Stimulated activated CD8-positive, alpha-beta memory T cell treated with anti-CD3 and anti-CD28 coated beads, Interleukin-4, amount 100 ng/mL, for 4 hours (primary cell): ENCODE measurements at regions not wholly inside any gene's neighbourhood (a gene's known extent, or its start where the extent isn't known, plus 50 kb on each side); places are given as distances from the start of the nearest gene placed in this dataset.

Source experiments
- DNase-seq, 2 donors: peaks; one replicate each; pipeline ENCODE4 v3.0.0-alpha.2; 2020; ENCODE audit warnings: low read depth in 2 of 2, low spot score in 1 of 2

GRCh38 chr5:54693936-54694657, 176.5 kb downstream of the SNX18 start:
- no peak for DNase-seq

- no peak for DNase-seq
Measured at GRCh38 chr5:54692631-54693030, 175.1 kb downstream of the SNX18 start.

GRCh38 chr5:54691656-54692055, 174.1 kb downstream of the SNX18 start:
- DNase-seq, result no peak

- DNase-seq, result no peak
Measured at GRCh38 chr5:54689411-54690251, 172.1 kb downstream of the SNX18 start.

DNA sequence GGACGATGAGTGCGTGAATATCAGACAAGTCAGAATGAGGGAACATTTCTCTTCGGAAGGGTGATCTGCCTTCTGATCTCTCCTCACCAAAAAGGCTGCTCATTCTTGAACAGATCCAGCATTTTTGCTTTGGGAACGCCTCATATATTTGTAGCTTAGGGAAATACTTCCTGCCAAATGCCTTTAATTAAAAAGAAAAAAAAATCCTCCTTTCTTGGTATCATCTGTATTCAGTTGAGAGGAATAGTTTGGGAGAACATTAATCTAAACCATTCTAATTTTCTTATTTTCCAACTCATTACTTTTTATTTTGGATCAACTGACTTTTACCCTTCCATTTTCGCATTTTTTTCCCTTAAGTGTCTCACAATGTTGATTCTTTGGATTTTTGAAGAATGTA, 163.4 kb downstream of the SNX18 start:
- DNase-seq, result no peak

DNA sequence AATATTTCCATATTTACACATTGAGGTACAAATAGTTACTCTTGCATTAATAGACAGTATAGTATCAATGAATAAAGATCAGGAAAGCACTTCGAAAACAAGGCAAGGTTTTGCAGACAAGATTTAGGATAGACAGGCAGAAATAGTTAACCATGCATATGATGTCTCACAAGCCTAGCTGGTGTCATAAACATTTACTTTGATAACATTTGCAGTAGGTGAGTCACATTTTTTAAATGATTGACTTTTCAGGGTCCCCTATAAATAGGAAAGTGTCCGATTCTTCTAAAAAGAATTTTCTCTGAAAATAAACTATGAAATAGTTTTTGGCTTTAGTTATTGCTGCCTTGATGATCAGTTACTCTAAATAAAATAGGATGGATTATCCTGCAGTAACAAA, 162.1 kb downstream of the SNX18 start:
- DNase-seq, result no peak

DNA sequence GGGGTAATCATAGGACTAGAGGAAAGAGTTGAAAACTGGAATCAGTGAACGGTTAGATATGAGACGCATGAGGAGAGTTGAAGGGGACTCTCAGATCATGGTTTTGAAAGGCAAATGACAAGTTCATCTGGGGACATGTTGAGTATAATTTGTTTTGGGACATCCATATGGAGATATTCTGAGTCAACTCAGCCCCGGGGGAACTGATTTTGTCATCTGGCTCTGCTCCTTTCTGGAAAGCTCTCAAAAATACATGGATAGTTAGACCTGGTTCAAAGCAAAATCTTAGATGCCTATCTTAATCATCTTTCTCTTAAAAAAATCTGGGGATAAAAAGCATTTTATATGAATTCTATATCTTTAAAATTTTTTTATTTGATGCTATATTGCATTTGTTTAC, 161.2 kb downstream of the SNX18 start:
- DNase-seq, result no peak

DNA sequence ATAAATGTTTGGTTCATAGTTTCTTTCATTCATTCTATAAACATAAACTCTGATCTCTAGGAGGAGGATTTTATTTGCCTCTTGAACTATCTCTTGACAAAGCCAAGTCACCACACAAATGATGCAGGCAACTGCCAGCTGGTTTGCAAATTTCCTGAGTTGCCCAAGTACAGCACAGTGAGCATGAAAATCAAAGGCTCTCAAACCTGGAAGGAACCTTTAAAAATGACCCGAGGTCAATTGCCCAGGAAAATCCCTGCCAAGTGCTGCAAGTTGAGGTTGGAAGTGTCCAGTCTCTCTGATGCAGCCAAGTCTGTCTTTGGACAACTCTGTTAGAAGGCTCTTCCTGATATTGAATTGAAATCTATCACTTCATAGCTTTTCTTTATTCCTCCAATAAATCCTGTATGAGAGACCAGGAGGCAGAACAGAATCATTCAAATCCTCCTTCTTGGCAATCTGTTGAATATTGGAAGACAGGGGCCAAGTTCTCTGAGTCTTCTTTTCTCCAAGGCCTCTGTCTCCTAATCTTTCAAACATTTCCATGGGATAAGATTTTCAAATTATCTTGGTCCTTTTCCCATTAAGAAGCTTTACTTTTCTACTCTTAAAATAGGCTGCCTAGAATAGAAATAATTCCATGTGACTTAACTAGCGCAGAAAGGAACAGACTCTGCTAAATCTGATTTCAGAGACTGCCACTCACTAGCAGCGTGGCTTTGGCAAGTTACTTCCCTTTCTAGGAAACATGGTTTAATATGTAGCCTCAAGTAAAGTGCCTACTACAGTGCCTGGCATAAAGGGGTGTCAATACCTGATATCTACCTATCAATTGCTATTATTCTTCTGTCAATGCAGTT, 159.2 kb downstream of the SNX18 start:
- no peak for DNase-seq

DNA sequence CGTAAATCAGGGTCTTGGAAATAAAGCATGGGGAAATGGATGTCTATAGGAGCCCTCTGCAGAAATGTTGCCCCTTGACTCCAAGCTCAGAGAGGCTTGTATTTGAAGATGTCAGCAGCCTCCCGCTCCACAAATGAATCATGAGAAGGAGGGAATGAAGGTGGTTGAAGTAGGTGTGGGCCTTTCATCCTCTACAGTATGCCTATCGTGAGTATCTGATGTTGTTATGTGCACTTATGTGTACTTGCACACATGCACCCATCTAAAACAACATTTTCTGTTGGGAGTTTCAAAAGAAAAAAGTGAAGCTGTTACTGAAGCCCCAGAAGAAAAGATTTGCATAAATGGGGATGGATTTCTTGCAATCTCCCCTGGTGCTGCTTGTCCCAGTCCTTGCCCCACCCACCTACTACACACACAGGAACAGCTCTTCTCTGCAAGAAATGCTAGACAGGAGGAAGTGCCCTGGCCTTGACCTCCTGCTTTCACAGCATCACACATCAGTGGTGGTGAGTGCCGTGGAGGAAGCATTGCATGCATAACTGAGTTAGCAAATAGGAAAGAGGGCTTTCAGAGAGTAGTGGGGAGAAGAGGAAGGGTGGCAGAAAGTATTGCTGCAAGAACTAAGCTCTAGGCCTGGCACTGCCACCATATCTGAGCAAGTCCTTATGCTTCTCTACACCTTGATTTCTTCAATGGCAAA, 156.1 kb downstream of the SNX18 start:
- DNase-seq, result peak in 1 of 2 donors; percentile 4

GRCh38 chr5:54672871-54673270, 155.3 kb downstream of the SNX18 start:
- no peak for DNase-seq

GRCh38 chr5:54671681-54672080, 154.1 kb downstream of the SNX18 start:
- DNase-seq, result no peak

- no peak for DNase-seq
Measured at GRCh38 chr5:54671111-54671531, 153.6 kb downstream of the SNX18 start.

GRCh38 chr5:54670281-54670680, 152.7 kb downstream of the SNX18 start:
- DNase-seq, result no peak

DNA sequence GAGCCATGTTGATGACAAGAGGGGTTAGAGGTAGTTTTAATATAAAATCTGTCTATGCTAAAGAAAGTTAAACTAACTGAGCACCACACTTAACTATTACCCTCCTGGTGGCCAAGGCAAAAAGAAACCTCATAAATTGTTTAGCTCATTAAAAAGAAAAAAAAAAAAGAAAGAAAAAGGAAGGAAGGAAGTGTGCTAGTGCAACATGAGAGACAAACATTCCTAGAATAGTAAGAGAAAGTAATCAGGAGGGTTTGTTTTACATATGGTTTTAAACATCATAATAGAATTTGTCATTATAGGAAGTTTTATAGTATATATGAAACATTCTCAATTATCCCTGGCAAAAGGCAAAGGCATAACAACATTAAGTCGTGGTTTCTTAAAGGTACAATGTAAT, 152.3 kb downstream of the SNX18 start:
- no peak for DNase-seq

GRCh38 chr5:54669285-54669684, 151.7 kb downstream of the SNX18 start:
- no peak for DNase-seq

GRCh38 chr5:54668096-54668495, 150.5 kb downstream of the SNX18 start:
- no peak for DNase-seq

GRCh38 chr5:54667136-54667535, 149.6 kb downstream of the SNX18 start:
- DNase-seq, result no peak

DNA sequence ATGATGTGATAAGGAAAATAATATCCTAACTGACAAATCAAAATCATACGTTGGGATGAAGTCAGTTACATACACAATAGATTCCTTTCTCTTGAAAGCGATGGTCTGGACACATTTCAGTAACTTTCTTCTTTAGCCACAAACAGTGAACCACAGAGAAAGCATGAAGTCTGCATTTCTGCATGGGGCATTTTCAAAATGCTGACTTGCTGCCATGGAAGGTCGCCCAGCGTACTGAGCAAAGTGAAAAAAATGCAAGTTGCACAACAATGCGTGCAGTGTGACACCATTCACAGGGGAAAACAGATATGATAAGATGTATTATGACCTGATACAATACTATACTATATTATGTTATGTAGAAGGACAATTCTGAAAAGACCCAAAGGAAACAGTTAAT, 146.3 kb downstream of the SNX18 start:
- no peak for DNase-seq

DNA sequence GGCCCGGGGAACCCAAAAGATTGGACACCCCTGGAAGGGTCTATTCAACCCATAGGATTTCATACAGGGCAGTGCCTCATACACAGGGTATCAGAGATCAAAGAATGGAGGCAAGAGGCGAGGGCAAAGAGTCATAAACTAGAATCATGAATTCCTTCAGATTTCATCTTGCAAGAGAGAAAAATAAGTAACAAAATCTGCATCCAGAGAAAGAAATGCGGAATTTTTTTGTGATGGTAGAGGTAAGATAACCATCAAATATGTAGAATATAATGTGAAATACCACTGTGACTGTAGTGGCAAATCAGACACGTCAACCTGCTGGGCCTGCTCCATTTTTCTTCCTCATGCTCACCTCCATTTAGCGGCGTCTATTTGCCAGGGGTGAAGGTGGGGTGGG, 143.6 kb downstream of the SNX18 start:
- DNase-seq, result no peak

DNA sequence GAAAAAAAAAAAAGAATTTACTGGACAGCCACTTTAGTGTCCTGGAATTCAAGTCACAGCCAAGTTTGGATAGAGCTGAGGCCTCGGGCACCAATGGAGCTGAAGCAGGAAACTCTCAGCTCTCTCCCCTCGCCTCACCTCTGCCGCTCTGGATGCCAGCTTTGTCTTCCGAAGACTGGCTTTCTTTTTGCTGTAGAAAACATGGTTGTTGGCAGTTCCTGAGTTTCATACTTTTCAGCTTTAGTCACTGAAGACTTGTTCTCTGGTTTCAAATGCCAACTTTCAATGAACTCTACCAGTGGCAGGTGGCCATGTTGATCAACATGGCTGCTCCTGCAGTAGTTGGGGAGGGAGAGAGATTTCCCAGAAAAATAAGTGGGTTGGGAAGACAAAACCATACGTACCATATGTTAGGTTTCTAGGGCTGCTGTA, 142.2 kb downstream of the SNX18 start:
- DNase-seq, result no peak

DNA sequence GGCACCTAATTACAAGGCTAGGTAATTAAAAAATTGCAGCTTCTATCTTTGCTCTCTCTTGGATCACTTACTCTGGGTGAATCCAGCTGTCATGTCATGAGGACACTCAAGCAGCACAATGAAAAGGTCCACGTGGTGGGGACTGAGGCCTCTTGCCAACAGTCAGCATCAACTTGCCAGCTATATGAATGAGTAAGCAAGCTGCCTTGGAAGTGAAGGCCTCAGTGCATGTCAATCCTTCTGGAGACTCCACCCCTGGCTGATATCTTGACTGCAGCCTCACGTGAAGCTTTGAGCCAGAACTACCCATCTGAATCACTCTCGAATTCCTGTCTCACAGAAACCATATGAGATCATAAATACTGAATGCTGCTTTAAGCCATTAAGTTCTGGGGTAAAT, 140.5 kb downstream of the SNX18 start:
- DNase-seq, result no peak
